Right lobe of liver (tissue), 6 donors: ENCODE measurements at regions not wholly inside any gene's neighbourhood (a gene's known extent, or its start where the extent isn't known, plus 50 kb on each side); places are given as distances from the start of the nearest gene placed in this dataset.
"Not testable (repeated sequence)": the region's sequence is repeated elsewhere in the genome, so short reads cannot be mapped to it uniquely, and the experiment has no call there.

Source experiments
- ATAC-seq, 4 donors: fragments of 200-7000 bp; cut with Tn5 transposase; one replicate each; pipeline ENCODE4 v1.9.1; 2020; ENCODE audit warnings: mild to moderate bottlenecking in 4 of 4, moderate library complexity in 4 of 4
- DNase-seq, 3 donors: peaks; one replicate each; pipeline ENCODE4 v3.0.0-alpha.2; 2020
- H3K27ac ChIP-seq, 3 donors: fragments of 200-600 bp; one replicate each; pipeline ENCODE4 v1.8.0; 2022
- H3K27me3 ChIP-seq, 2 donors: fragments of 200-600 bp; one replicate each; pipeline ENCODE4 v1.8.0; 2022
- H3K36me3 ChIP-seq, 4 donors: fragments of 200-600 bp; sonication (generic) in 1 of 4; one replicate each; pipeline versions ENCODE4 v1.5.1 to v1.8.0; 2017 to 2022; ENCODE audit warnings: control low read depth in 1 of 4
- H3K4me1 ChIP-seq, 4 donors: fragments of 200-600 bp; sonication (generic) in 1 of 4; one replicate each; pipeline versions ENCODE4 v1.5.1 to v1.8.0; 2017 to 2022; ENCODE audit warnings: control low read depth in 1 of 4
- H3K4me3 ChIP-seq, 3 donors: fragments of 200-600 bp; one replicate each; pipeline ENCODE4 v1.8.0; 2022
- H3K9me3 ChIP-seq, 4 donors: fragments of 200-600 bp; sonication (generic) in 1 of 4; one replicate each; pipeline versions ENCODE4 v1.5.1 to v1.8.0; 2017 to 2022; ENCODE audit warnings: control low read depth in 1 of 4
- POLR2A ChIP-seq: fragments of 450-650 bp; IDR thresholded peaks from one replicate; pipeline ENCODE4 v1.6.1; 2017; ENCODE audit warnings: antibody characterized with exemption, mild to moderate bottlenecking
- WGBS: methylation state at CpG from one replicate; pipeline ENCODE4 v1.1.6; 2018; ENCODE audit warnings: low coverage, low lambda C conversion rate; ENCODE audit not compliant: insufficient coverage; ENCODE audit errors: missing lambda C conversion rate; 5-methylcytosine and 5-hydroxymethylcytosine counted together
- intact Hi-C, 2 donors: fragments of 100-400 bp; cut with DNase I; formaldehyde crosslinking; loops; one replicate each; pipeline versions ENCODE4 v1.11.2 to v1.14.1; 2022
- TF ChIP-seq, protein P1 (sequence below), 4 donors: fragments of 200-600 bp in 3 of 4; fragments of 450-650 bp in 1 of 4; IDR thresholded peaks; one replicate each; pipeline versions ENCODE4 v1.5.1 to v1.8.0; 2016 to 2022; ENCODE audit warnings: antibody characterized with exemption in 4 of 4, mild to moderate bottlenecking in 2 of 4
- donor health status: DM: no; HTN: yes; CAD: no.
- donor health status: DM: no; HTN: no; CAD: no.
- donor health status: DM: no; HTN: no; CAD: no.
- donor health status: DM: no; HTN: yes; CAD: no.
- donor health status: DM: no; HTN: yes; CAD: no.

DNA sequence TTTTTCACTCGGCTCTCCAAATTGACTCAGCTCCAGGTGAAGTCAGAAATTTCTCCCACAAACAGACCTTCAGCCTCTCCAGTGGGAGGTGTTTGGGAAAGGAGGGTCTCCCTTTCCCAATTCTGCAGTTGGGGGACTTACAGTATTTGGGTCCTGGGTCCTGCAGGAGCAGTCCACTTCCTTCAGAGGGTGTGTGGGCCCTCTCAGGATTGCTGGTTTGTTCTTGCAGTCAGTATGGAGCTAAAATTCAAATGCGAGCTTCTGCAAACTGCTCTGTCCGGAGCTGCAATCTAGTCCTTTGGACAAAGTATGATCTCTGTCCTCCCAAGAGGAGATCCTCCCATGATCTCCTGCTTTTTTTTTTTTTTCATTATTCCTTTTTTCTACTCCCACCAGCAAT is 87.9 kb upstream of the MSTN start:
- intact Hi-C loops = no loop called here
- Histone ChIP-seq H3K27me3 (no peaks in the 10 kb centered on the region), H3K4me1 (no peaks in the 10 kb centered on the region), H3K4me3 (no peak overlapping the region), H3K9me3 (no peaks in the 10 kb centered on the region), H3K27ac (no peak overlapping the region), H3K36me3 (no peaks in the 10 kb centered on the region)
- ATAC-seq = no peak
- TF ChIP-seq, protein P1, sequence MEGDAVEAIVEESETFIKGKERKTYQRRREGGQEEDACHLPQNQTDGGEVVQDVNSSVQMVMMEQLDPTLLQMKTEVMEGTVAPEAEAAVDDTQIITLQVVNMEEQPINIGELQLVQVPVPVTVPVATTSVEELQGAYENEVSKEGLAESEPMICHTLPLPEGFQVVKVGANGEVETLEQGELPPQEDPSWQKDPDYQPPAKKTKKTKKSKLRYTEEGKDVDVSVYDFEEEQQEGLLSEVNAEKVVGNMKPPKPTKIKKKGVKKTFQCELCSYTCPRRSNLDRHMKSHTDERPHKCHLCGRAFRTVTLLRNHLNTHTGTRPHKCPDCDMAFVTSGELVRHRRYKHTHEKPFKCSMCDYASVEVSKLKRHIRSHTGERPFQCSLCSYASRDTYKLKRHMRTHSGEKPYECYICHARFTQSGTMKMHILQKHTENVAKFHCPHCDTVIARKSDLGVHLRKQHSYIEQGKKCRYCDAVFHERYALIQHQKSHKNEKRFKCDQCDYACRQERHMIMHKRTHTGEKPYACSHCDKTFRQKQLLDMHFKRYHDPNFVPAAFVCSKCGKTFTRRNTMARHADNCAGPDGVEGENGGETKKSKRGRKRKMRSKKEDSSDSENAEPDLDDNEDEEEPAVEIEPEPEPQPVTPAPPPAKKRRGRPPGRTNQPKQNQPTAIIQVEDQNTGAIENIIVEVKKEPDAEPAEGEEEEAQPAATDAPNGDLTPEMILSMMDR (IDR thresholded peaks at IDR 0.05) = no peak
- no peak for TF ChIP-seq POLR2A
- no peak for DNase-seq
- 60% methylated on average over 1 of the region's 3 CpGs for WGBS

DNA sequence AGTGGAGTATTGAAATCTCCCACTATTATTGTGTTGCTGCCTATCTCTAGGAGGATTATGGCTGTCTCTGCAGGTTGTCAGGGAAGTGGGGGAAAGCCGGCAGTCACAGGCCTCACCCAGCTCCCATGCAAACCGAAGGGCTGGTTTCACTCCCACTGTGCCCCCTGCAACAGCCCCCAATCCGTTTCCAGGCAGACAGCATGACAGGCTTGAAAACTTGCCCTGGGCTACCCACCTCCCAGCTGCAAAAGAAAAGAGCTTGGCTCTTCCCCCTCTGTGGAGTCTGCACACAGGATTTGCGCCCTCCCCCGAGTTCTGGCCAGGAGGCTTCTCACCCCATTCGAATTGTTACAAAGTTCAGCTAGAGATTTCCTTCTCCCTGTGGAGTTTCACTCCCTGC is 87.4 kb upstream of the MSTN start:
- intact Hi-C loops = no loop called here

DNA sequence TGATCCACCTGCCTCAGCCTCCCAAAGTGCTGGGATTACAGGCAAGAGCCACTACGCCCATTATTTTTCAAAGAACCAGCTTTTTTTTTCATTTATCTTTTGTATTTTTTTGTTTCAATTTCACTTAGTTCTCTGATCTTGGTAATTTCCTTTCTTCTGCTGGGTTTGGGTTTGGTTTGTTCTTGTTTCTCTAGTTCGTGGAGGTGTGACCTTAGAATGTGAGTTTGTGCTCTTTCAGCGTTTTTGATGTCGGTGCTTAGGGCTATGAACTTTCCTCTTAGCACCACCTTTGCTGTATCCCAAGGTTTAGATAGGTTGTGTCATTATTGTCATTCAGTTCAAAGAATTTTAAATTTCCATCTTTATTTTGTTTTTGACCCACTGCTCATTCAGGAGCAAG is 86.7 kb upstream of the MSTN start:
- ATAC-seq (no peak), DNase-seq (no peak)
- intact Hi-C loops = no loop called here
- H3K36me3 ChIP-seq = no peaks in the 10 kb centered on the region
- 81% methylated on average over 4 of the region's 4 CpGs for WGBS
- H3K27me3 ChIP-seq = no peaks in the 10 kb centered on the region
- H3K9me3 ChIP-seq = no peaks in the 10 kb centered on the region
- H3K4me3 ChIP-seq = no peak overlapping the region
- no peaks in the 10 kb centered on the region for H3K4me1 ChIP-seq
- TF ChIP-seq POLR2A = no peak
- TF ChIP-seq, protein P1 (IDR thresholded peaks at IDR 0.05) = no peak
- H3K27ac ChIP-seq = no peak overlapping the region

More for the DNA sequence above, 87.4 kb upstream of the MSTN start:
- no peak for DNase-seq
- Histone ChIP-seq H3K4me3 (no peak overlapping the region), H3K27me3 (no peaks in the 10 kb centered on the region), H3K36me3 (no peaks in the 10 kb centered on the region), H3K27ac (no peak overlapping the region), H3K4me1 (no peaks in the 10 kb centered on the region), H3K9me3 (no peaks in the 10 kb centered on the region)
- no peak for TF ChIP-seq POLR2A
- TF ChIP-seq, protein P1 (IDR thresholded peaks at IDR 0.05) = no peak
- 46% methylated on average over 4 of the region's 6 CpGs for WGBS
- ATAC-seq = no peak

DNA sequence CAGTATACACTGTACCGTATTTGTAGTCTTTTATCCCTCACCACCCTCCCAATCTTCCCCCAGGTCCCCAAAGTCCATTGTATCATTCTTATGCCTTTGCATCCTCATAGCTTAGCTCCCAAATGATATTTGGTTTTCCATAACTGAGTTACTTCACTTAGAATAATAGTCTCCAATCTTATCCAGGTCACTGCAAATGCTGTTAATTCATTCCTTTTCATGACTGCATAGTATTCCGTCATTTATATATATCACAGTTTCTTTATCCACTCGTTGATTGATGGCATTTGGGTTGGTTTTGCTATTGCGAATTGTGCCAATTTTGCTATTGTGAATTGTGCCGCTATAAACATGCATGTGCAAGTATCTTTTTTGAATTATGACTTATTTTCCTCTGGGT is 83.6 kb upstream of the MSTN start:
- DNase-seq, H3K4me3 ChIP-seq, ATAC-seq, H3K4me1 ChIP-seq, H3K36me3 ChIP-seq, H3K27me3 ChIP-seq, intact Hi-C loops, H3K27ac ChIP-seq, H3K9me3 ChIP-seq: not testable (repeated sequence)
- WGBS = 72% methylated on average over 5 of the region's 5 CpGs

DNA sequence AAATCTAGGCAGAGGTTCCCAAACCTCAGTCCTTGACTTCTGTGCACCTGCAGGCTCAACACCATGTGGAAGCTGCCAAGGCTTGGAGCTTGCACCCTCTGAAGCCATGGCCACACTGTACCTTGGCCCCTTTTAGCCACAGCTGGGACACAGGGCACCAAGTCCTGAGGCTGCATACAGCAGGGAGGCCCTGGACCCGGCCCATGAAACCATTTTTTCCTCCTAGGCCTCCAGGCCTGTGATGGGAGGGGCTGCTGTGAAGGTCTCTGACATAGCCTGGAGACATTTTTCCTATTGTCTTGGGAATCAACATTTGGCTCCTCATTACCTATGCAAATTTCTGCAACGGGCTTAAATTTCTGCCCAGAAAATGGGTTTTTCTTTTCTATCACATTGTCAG is 77.9 kb upstream of the MSTN start:
- H3K36me3 ChIP-seq, intact Hi-C loops, H3K27ac ChIP-seq, ATAC-seq, H3K27me3 ChIP-seq, H3K4me3 ChIP-seq, H3K9me3 ChIP-seq, H3K4me1 ChIP-seq, DNase-seq: not testable (repeated sequence)
- WGBS = 100% methylated on average over 1 of the region's 2 CpGs

DNA sequence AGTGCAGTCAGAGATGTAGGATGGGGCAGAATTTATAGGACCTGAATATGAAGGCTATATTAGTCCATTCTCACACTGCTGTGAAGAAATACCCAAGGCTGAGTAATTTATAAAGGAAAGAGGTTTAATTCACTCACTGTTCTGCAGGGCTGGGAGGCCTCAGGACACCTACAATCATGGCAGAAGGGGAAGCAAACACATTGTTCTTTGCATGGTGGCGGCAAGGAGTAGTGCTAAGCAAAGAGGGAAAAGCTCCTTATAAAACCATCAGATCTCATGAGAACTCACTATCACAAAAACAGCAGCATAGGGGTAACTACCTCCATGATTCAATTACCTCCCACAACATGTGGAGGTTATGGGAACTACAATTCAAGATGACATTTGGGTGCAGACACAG is 76.8 kb upstream of the MSTN start:
- no peaks in the 10 kb centered on the region for H3K27me3 ChIP-seq
- DNase-seq (no peak), ATAC-seq (no peak)
- peaks cover 0 to 5% (median 0%) of the 10 kb centered on the region in 4 donors for H3K4me1 ChIP-seq
- TF ChIP-seq POLR2A = no peak
- TF ChIP-seq, protein P1 (IDR thresholded peaks at IDR 0.05) = no peak
- H3K36me3 ChIP-seq = no peaks in the 10 kb centered on the region
- H3K27ac ChIP-seq = no peak overlapping the region
- H3K9me3 ChIP-seq = no peaks in the 10 kb centered on the region
- H3K4me3 ChIP-seq = no peak overlapping the region
- intact Hi-C loops = no loop called here
- no CpG with 5 or more reads among the region's 1 CpG for WGBS
